Neural progenitor cell (in vitro differentiated cells): ENCODE measurements at regions not wholly inside any gene's neighbourhood (a gene's known extent, or its start where the extent isn't known, plus 50 kb on each side); places are given as distances from the start of the nearest gene placed in this dataset.
A peak's percentile ranks its signal among the peaks of the same experiment; 100 is the strongest.

Experiments used
- DNase-seq: peaks from one replicate; pipeline ENCODE4 v3.0.0-alpha.2; 2016; ENCODE audit warnings: low spot score
- H2AFZ ChIP-seq: fragments of 200-600 bp; sonication (generic); replicated peaks from 2 replicates; pipeline ENCODE4 v1.6.1; 2016; ENCODE audit warnings: antibody characterized with exemption
- H3F3A ChIP-seq: fragments of 200-600 bp; sonication (generic); 2 replicates; pipeline ENCODE4 v1.6.1; 2016; ENCODE audit warnings: antibody characterized with exemption, low read depth
- H3K27ac ChIP-seq: fragments of 200-600 bp; sonication (generic); 2 replicates; pipeline ENCODE4 v1.5.1; 2016; ENCODE audit warnings: mild to moderate bottlenecking
- H3K27me3 ChIP-seq: fragments of 200-600 bp; sonication (generic); 2 replicates; pipeline ENCODE4 v1.6.1; 2016; ENCODE audit warnings: mild to moderate bottlenecking, moderate library complexity
- H3K36me3 ChIP-seq: fragments of 200-600 bp; sonication (generic); 2 replicates; pipeline ENCODE4 v1.5.1; 2016
- H3K4me1 ChIP-seq: fragments of 200-600 bp; sonication (generic); 2 replicates; pipeline ENCODE4 v1.6.1; 2016; ENCODE audit warnings: mixed run types
- H3K4me2 ChIP-seq: fragments of 200-600 bp; sonication (generic); 2 replicates; pipeline ENCODE4 v1.6.1; 2016
- H3K4me3 ChIP-seq: fragments of 200-600 bp; sonication (generic); 2 replicates; pipeline ENCODE4 v1.5.1; 2016
- H3K79me2 ChIP-seq: fragments of 200-600 bp; sonication (generic); 2 replicates; pipeline ENCODE4 v1.6.1; 2016; ENCODE audit warnings: low read depth
- H3K9ac ChIP-seq: fragments of 200-600 bp; sonication (generic); 2 replicates; pipeline ENCODE4 v1.6.1; 2016
- H3K9me3 ChIP-seq: fragments of 200-600 bp; sonication (generic); 2 replicates; pipeline ENCODE4 v1.5.1; 2016; ENCODE audit warnings: low read depth
- H4K20me1 ChIP-seq: fragments of 200-600 bp; sonication (generic); 2 replicates; pipeline ENCODE4 v1.6.1; 2016; ENCODE audit warnings: low read depth
- H3K27ac Mint-ChIP-seq: 3 replicates; pipeline ENCODE4 v1.8.0; 2021; ENCODE audit warnings: mixed read lengths
- H3K27me3 Mint-ChIP-seq: 2 replicates; pipeline ENCODE4 v1.8.0; 2022; ENCODE audit warnings: low read depth, mild to moderate bottlenecking, inconsistent platforms, moderate library complexity, mixed read lengths; ENCODE audit not compliant: insufficient read depth
- H3K36me3 Mint-ChIP-seq: 3 replicates; pipeline ENCODE4 v1.8.0; 2021; ENCODE audit warnings: mixed read lengths
- H3K4me1 Mint-ChIP-seq: 3 replicates; pipeline ENCODE4 v1.8.0; 2021; ENCODE audit warnings: mixed read lengths
- H3K4me3 Mint-ChIP-seq: 3 replicates; pipeline ENCODE4 v1.8.0; 2021; ENCODE audit warnings: mild to moderate bottlenecking, moderate library complexity, mixed read lengths
- H3K9me3 Mint-ChIP-seq: 3 replicates; pipeline ENCODE4 v1.8.0; 2020; ENCODE audit warnings: mixed read lengths
- CTCF ChIP-seq: fragments of 200-600 bp; sonication (generic); IDR thresholded peaks from 2 replicates; pipeline ENCODE4 v1.5.1; 2017; ENCODE audit warnings: antibody characterized with exemption, mild to moderate bottlenecking
- EZH2 ChIP-seq: fragments of 200-600 bp; sonication (generic); IDR thresholded peaks from 2 replicates; pipeline ENCODE4 v1.6.1; 2017; ENCODE audit warnings: antibody characterized with exemption, mild to moderate bottlenecking, moderate library complexity
- EZH2phosphoT487 ChIP-seq: fragments of 200-600 bp; sonication (generic); IDR thresholded peaks from 2 replicates; pipeline ENCODE4 v1.6.1; 2017; ENCODE audit warnings: antibody characterized with exemption

GRCh38 chr18:73780218-73780617 is 367.4 kb downstream of the FBXO15 start:
- Histone ChIP-seq H3K27ac (no peak overlapping the region), H3K4me3 (no peak overlapping the region), H3K27me3 (no peaks in the 10 kb centered on the region), H3K79me2 (no peaks in the 10 kb centered on the region), H4K20me1 (no peaks in the 10 kb centered on the region), H3F3A (no peaks in the 10 kb centered on the region), H3K4me2 (peak overlapping the region; percentile 51), H3K36me3 (no peaks in the 10 kb centered on the region), H3K9me3 (no peaks in the 10 kb centered on the region), H3K9ac (no peak overlapping the region), H3K4me1 (peaks cover 18% of the 10 kb centered on the region), H2AFZ (no peak overlapping the region)
- Mint-ChIP-seq H3K4me1 (no peaks in the 10 kb centered on the region), H3K4me3 (no peak overlapping the region), H3K27ac (no peak overlapping the region), H3K9me3 (no peaks in the 10 kb centered on the region), H3K36me3 (no peaks in the 10 kb centered on the region), H3K27me3 (no peaks in the 10 kb centered on the region)
- no peak for TF ChIP-seq EZH2phosphoT487
- no peak for TF ChIP-seq EZH2
- no peak for TF ChIP-seq CTCF
- DNase-seq: peak; percentile 47

- TF ChIP-seq EZH2phosphoT487 (no peak), EZH2 (no peak), CTCF (no peak)
- peaks cover 18% of the 10 kb centered on the region for H3K4me1 ChIP-seq
- H3K9me3 ChIP-seq: no peaks in the 10 kb centered on the region
- Mint-ChIP-seq H3K27ac (no peak overlapping the region), H3K9me3 (no peaks in the 10 kb centered on the region), H3K4me1 (no peaks in the 10 kb centered on the region), H3K4me3 (no peak overlapping the region), H3K36me3 (no peaks in the 10 kb centered on the region), H3K27me3 (no peaks in the 10 kb centered on the region)
- no peaks in the 10 kb centered on the region for H3F3A ChIP-seq
- no peak overlapping the region for H3K27ac ChIP-seq
- no peak overlapping the region for H3K9ac ChIP-seq
- H2AFZ ChIP-seq: no peak overlapping the region
- no peaks in the 10 kb centered on the region for H3K79me2 ChIP-seq
- no peaks in the 10 kb centered on the region for H3K27me3 ChIP-seq
- H3K4me2 ChIP-seq: no peak overlapping the region
- no peaks in the 10 kb centered on the region for H4K20me1 ChIP-seq
- no peaks in the 10 kb centered on the region for H3K36me3 ChIP-seq
- no peak overlapping the region for H3K4me3 ChIP-seq
- no peak for DNase-seq
Observed at GRCh38 chr18:73778032-73778359, 369.6 kb downstream of the FBXO15 start.

DNA sequence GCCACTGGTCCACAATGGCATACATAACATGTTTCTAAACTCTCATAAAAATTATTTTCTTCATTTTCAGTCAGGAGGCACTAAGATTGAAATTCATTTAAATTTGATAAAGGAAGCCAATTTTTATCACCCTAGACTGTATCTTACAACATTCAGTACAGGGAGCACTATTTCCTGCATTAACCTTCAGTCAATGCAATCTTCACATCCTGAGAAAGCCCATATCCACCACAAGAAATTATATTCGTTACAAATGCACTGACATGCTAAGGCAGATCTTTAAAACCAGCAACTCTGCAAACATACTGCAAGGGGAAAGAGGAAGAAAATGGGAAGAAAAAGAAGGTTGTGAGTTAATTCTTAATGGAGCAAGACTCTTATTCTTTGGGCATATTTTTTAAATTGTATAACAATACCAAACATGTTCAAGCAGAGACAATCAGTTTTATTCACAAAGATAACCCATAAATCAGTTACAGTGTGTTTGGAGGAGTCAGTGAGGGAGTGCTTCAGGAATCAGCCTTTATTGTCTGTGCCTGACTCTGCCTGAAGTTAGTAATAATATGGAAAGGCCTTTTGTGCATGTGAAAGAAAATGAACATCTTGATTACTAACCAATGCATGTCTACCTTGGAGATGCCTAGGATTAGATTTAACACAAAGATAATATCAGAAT is 370.1 kb downstream of the FBXO15 start:
- Mint-ChIP-seq H3K27ac (no peak overlapping the region), H3K4me1 (no peaks in the 10 kb centered on the region), H3K27me3 (peaks cover 3% of the 10 kb centered on the region), H3K4me3 (no peak overlapping the region), H3K36me3 (no peaks in the 10 kb centered on the region), H3K9me3 (no peaks in the 10 kb centered on the region)
- no peak for TF ChIP-seq CTCF
- no peak for TF ChIP-seq EZH2phosphoT487
- TF ChIP-seq EZH2: no peak
- no peak for DNase-seq
- H3K4me1 ChIP-seq: peaks cover 18% of the 10 kb centered on the region
- H3K27ac ChIP-seq: no peak overlapping the region
- H3K36me3 ChIP-seq: no peaks in the 10 kb centered on the region
- no peak overlapping the region for H3K4me3 ChIP-seq
- no peaks in the 10 kb centered on the region for H3K79me2 ChIP-seq
- H2AFZ ChIP-seq: no peak overlapping the region
- H3K9me3 ChIP-seq: no peaks in the 10 kb centered on the region
- no peak overlapping the region for H3K9ac ChIP-seq
- no peaks in the 10 kb centered on the region for H4K20me1 ChIP-seq
- no peaks in the 10 kb centered on the region for H3F3A ChIP-seq
- no peaks in the 10 kb centered on the region for H3K27me3 ChIP-seq
- H3K4me2 ChIP-seq: no peak overlapping the region
